OCI-LY3 (cell line): ENCODE measurements at regions not wholly inside any gene's neighbourhood (a gene's known extent, or its start where the extent isn't known, plus 50 kb on each side); places are given as distances from the start of the nearest gene placed in this dataset.

Experiments used
- CTCF ChIP-seq: fragments of 200-600, 300-600 bp; sonication (generic); IDR thresholded peaks from 2 replicates; pipeline ENCODE4 v1.5.1; 2014; ENCODE audit warnings: antibody characterized with exemption, low read length, low read depth
- EZH2phosphoT487 ChIP-seq: fragments of 200-600 bp; shearing (Covaris generic); IDR thresholded peaks from 2 replicates; pipeline ENCODE4 v1.6.1; 2018; ENCODE audit warnings: antibody characterized with exemption, mixed run types, low read depth

GRCh38 chr22:34416022-34416860 lies 496.0 kb upstream of the LARGE1 start:
- TF ChIP-seq CTCF (no peak), EZH2phosphoT487 (no peak)
